HCT116 (cell line): ENCODE measurements at regions not wholly inside any gene's neighbourhood (a gene's known extent, or its start where the extent isn't known, plus 50 kb on each side); places are given as distances from the start of the nearest gene placed in this dataset.

ENCODE experiments used
- ATAC-seq: fragments of 200-7000 bp; cut with Tn5 transposase; 2 replicates; pipeline ENCODE4 v1.9.1; 2020; ENCODE audit warnings: mild to moderate bottlenecking, moderate library complexity
- BruUV-seq: library from RNA; stranded (reverse); fragments of 400-500 nt; replicated peaks from 2 replicates; lab custom pipeline; 2021; lab: Mats Ljungman, UMichigan
- CTCF ChIA-PET: fragments of 300-600 bp; sonication (Branson Sonifier 250); formaldehyde crosslinking; loops from one replicate; lab custom pipeline; 2021; ENCODE audit warnings: antibody characterized with exemption; lab: Charles Lee
- POLR2A ChIA-PET: fragments of 300-600, 350-600 bp; sonication (Branson Sonifier 250); formaldehyde crosslinking; loops from one replicate; lab custom pipeline; 2021; ENCODE audit warnings: antibody characterized with exemption; lab: Charles Lee
- RAD21 ChIA-PET, 2 experiments: fragments of 300-600 bp; sonication (Branson Sonifier 250); formaldehyde crosslinking; loops; one replicate each; lab custom pipeline; 2023; ENCODE audit warnings: low total read pairs in 2 of 2; ENCODE audit not compliant: uncharacterized antibody in 2 of 2, unreplicated experiment in 2 of 2, low non-redundant PET in 1 of 2; lab: Charles Lee
- DNase-seq: peaks from one replicate; pipeline ENCODE4 v3.0.0-alpha.2; 2010; ENCODE audit warnings: low read depth, low spot score
- H2AFZ ChIP-seq: fragments of 200-600 bp; shearing (Covaris generic), sonication (generic); 2 replicates; pipeline ENCODE4 v1.6.1; 2017; ENCODE audit warnings: low read depth, mixed run types, mixed read lengths, antibody characterized with exemption, low read length; ENCODE audit not compliant: poor library complexity, severe bottlenecking
- H3K27ac ChIP-seq: 2 replicates; pipeline ENCODE4 v1.5.1; 2012; ENCODE audit warnings: low read depth, low read length
- H3K27me3 ChIP-seq: fragments of 200-600 bp; sonication (generic); 2 replicates; pipeline ENCODE4 v1.6.1; 2016; ENCODE audit warnings: mixed run types, low read length, mixed read lengths; ENCODE audit not compliant: insufficient read depth
- H3K36me3 ChIP-seq, 2 experiments: fragments of 200-500 bp in 1 of 2; fragments of 200-600 bp in 1 of 2; sonication (Bioruptor generic) in 1 of 2; sonication (generic) in 1 of 2; 2 replicates each; pipeline versions ENCODE4 v1.5.1 to v1.6.1; 2014 to 2016; ENCODE audit warnings: low read length in 2 of 2, inconsistent platforms in 1 of 2, mixed read lengths in 1 of 2, mixed run types in 1 of 2; ENCODE audit not compliant: insufficient read depth in 2 of 2, control insufficient read depth in 1 of 2
- H3K4me1 ChIP-seq, 2 experiments: fragments of 200-600 bp in 1 of 2; sonication (generic) in 1 of 2; 2 replicates each; pipeline versions ENCODE4 v1.5.1 to v1.6.1; 2012 to 2017; ENCODE audit warnings: low read length in 2 of 2, inconsistent platforms in 1 of 2, mild to moderate bottlenecking in 1 of 2, mixed read lengths in 1 of 2, mixed run types in 1 of 2, moderate library complexity in 1 of 2; ENCODE audit not compliant: insufficient read depth in 2 of 2, control insufficient read depth in 1 of 2
- H3K4me2 ChIP-seq: fragments of 200-600 bp; sonication (generic); 2 replicates; pipeline ENCODE4 v1.6.1; 2017; ENCODE audit warnings: mixed run types, low read length, mixed read lengths
- H3K4me3 ChIP-seq, 2 experiments: fragments of 200-600 bp in 1 of 2; sonication (generic) in 1 of 2; replicated peaks in 1 of 2; 2 replicates each; pipeline ENCODE4 v1.5.1; 2011 to 2016; ENCODE audit warnings: low read length in 2 of 2, control low read depth in 1 of 2, low read depth in 1 of 2, mild to moderate bottlenecking in 1 of 2, mixed read lengths in 1 of 2, mixed run types in 1 of 2
- H3K79me2 ChIP-seq: fragments of 200-600 bp; sonication (generic); 2 replicates; pipeline ENCODE4 v1.6.1; 2017; ENCODE audit warnings: mild to moderate bottlenecking, mixed run types, low read length, moderate library complexity, mixed read lengths; ENCODE audit not compliant: insufficient read depth
- H3K9ac ChIP-seq: fragments of 200-600 bp; sonication (generic); 2 replicates; pipeline ENCODE4 v1.6.1; 2016; ENCODE audit warnings: low read length, mixed read lengths
- H3K9me2 ChIP-seq: fragments of 200-600 bp; sonication (generic), shearing (Covaris generic); 2 replicates; pipeline ENCODE4 v1.6.1; 2017; ENCODE audit warnings: mixed run types, mild to moderate bottlenecking, moderate library complexity; ENCODE audit not compliant: insufficient read depth
- H3K9me3 ChIP-seq, 2 experiments: fragments of 200-500 bp in 1 of 2; fragments of 200-600 bp in 1 of 2; sonication (Bioruptor generic) in 1 of 2; sonication (generic) in 1 of 2; 2 replicates each; pipeline ENCODE4 v1.6.1; 2014 to 2017; ENCODE audit warnings: low read length in 2 of 2, mixed read lengths in 2 of 2, inconsistent platforms in 1 of 2, low read depth in 1 of 2, mild to moderate bottlenecking in 1 of 2, mixed run types in 1 of 2, moderate library complexity in 1 of 2; ENCODE audit not compliant: control insufficient read depth in 1 of 2, insufficient read depth in 1 of 2
- H4K20me1 ChIP-seq: fragments of 200-600 bp; sonication (generic), shearing (Covaris generic); 2 replicates; pipeline ENCODE4 v1.6.1; 2017; ENCODE audit warnings: mixed run types, mild to moderate bottlenecking, moderate library complexity; ENCODE audit not compliant: insufficient read depth
- CEBPB ChIP-seq: IDR thresholded peaks from 2 replicates; pipeline ENCODE4 v1.6.1; 2012; ENCODE audit warnings: low read depth
- CTCF ChIP-seq, 3 experiments: fragments of 200-600 bp in 1 of 3; sonication (generic) in 1 of 3; IDR thresholded peaks in 2 of 3; conservative IDR thresholded peaks in 1 of 3; 2 replicates each; pipeline ENCODE4 v1.5.1; 2012 to 2017; ENCODE audit warnings: low read depth in 2 of 3, low read length in 2 of 3, antibody characterized with exemption in 1 of 3, borderline replicate concordance in 1 of 3, control low read depth in 1 of 3, mild to moderate bottlenecking in 1 of 3, mixed read lengths in 1 of 3, mixed run types in 1 of 3, moderate library complexity in 1 of 3; ENCODE audit not compliant: insufficient read depth in 1 of 3
- EGR1 ChIP-seq: IDR thresholded peaks from 2 replicates; pipeline ENCODE4 v1.6.1; 2012; ENCODE audit warnings: low read depth
- ELF1 ChIP-seq: IDR thresholded peaks from 2 replicates; pipeline ENCODE4 v1.6.1; 2012; ENCODE audit warnings: low read depth, borderline replicate concordance
- EZH2phosphoT487 ChIP-seq: fragments of 200-600 bp; IDR thresholded peaks from 2 replicates; pipeline ENCODE4 v1.6.1; 2018; ENCODE audit warnings: antibody characterized with exemption, borderline replicate concordance
- JUND ChIP-seq: IDR thresholded peaks from 2 replicates; pipeline ENCODE4 v1.6.1; 2012
- MAX ChIP-seq: IDR thresholded peaks from 2 replicates; pipeline ENCODE4 v1.6.1; 2012
- POLR2A ChIP-seq: IDR thresholded peaks from 2 replicates; pipeline ENCODE4 v1.7.0; 2011; ENCODE audit warnings: borderline replicate concordance; ENCODE audit not compliant: insufficient read depth, insufficient read length; ENCODE audit errors: extremely low read depth
- POLR2AphosphoS5 ChIP-seq: IDR thresholded peaks from 2 replicates; pipeline ENCODE4 v1.6.1; 2011; ENCODE audit warnings: mild to moderate bottlenecking, low read depth, low read length, moderate library complexity
- REST ChIP-seq: IDR thresholded peaks from 2 replicates; pipeline ENCODE4 v1.6.1; 2012; ENCODE audit warnings: low read depth
- SIN3A ChIP-seq: IDR thresholded peaks from 2 replicates; pipeline ENCODE4 v1.6.1; 2012; ENCODE audit warnings: low read depth
- SP1 ChIP-seq: IDR thresholded peaks from 2 replicates; pipeline ENCODE4 v1.6.1; 2012; ENCODE audit warnings: low read depth
- SRF ChIP-seq: IDR thresholded peaks from 2 replicates; pipeline ENCODE4 v1.6.1; 2012; ENCODE audit warnings: low read depth
- ZBTB33 ChIP-seq: IDR thresholded peaks from 2 replicates; pipeline ENCODE4 v1.6.1; 2011; ENCODE audit warnings: mild to moderate bottlenecking, low read length, moderate library complexity; ENCODE audit not compliant: insufficient replicate concordance; ENCODE audit errors: extremely low read depth
- ZFX ChIP-seq: fragments of 450-650 bp; IDR thresholded peaks from 2 replicates; pipeline ENCODE4 v1.6.1; 2017
- ZNF274 ChIP-seq: fragments of 200-500 bp; sonication (Bioruptor generic); IDR thresholded peaks from 2 replicates; pipeline ENCODE4 v1.6.1; 2014; ENCODE audit warnings: mild to moderate bottlenecking, low read depth, low read length, inconsistent platforms
- intact Hi-C: fragments of 100-400 bp; cut with micrococcal nuclease; formaldehyde crosslinking; loops from 2 replicates; pipeline ENCODE4 v1.10.0; 2022

GRCh38 chr20:55888685-55889084 is 116.6 kb downstream of the CBLN4 start:
- Histone ChIP-seq H3K27me3 (no peaks in the 10 kb centered on the region), H3K9me3 (peaks cover 8 to 21% of the 10 kb centered on the region in 2 experiments; a peak in 2 of 4 replicates), H3K4me3 (no peak overlapping the region), H3K36me3 (no peaks in the 10 kb centered on the region), H3K4me2 (no peak overlapping the region), H4K20me1 (no peaks in the 10 kb centered on the region), H3K79me2 (no peaks in the 10 kb centered on the region), H3K9ac (no peak overlapping the region), H3K27ac (no peak overlapping the region), H2AFZ (no peak overlapping the region), H3K4me1 (no peaks in the 10 kb centered on the region), H3K9me2 (no peaks in the 10 kb centered on the region)
- ChIA-PET CTCF (no interaction called here), RAD21 (no interaction called here), POLR2A (no interaction called here)
- no TSS peak for BruUV-seq
- ATAC-seq (no peak), DNase-seq (no peak)
- intact Hi-C loops, result no loop called here
- no peak for TF ChIP-seq SP1
- no peak for TF ChIP-seq ZBTB33
- TF ChIP-seq MAX, result no peak
- no peak for TF ChIP-seq EZH2phosphoT487
- TF ChIP-seq ZFX, result no peak
- TF ChIP-seq SRF, result no peak
- TF ChIP-seq POLR2AphosphoS5, result no peak
- TF ChIP-seq ZNF274, result no peak
- TF ChIP-seq REST, result no peak
- TF ChIP-seq POLR2A, result no peak
- TF ChIP-seq SIN3A, result no peak
- no peak for TF ChIP-seq ELF1
- no peak for TF ChIP-seq CTCF (IDR thresholded peaks at IDR 0.05 in 2 of 3, conservative IDR thresholded peaks at IDR 0.05 in 1 of 3; ENCODE audit: borderline replicate concordance in 1 of 3, insufficient read depth in 1 of 3, low read depth in 2 of 3, low read length in 2 of 3)
- TF ChIP-seq EGR1, result no peak
- TF ChIP-seq CEBPB, result no peak
- no peak for TF ChIP-seq JUND
- TF ChIP-seq, all 23 proteins: peak for 0
